ENCODE measurements at regions not wholly inside any gene's neighbourhood (a gene's known extent, or its start where the extent isn't known, plus 50 kb on each side); places are given as distances from the start of the nearest gene placed in this dataset.

DNA sequence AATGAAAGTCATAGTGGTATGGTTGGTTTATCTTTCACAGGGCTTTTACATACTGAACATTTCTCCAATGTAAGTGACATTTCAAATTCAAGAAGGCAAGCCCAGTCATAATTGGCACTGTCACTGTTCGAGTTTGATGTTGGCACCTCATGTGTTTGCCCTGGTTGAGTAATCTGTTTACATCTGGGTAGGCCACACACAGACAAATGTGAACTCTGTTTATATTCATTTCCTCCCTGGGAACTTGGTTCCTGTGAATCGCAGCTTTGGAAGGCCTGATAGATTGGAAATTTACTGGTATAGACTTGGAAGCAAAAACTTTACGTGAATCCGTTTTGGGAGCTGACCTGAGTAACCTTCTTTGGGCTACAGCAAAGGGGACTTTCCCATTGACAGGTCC, 395.2 kb upstream of the AZI2 start (continued):
- TF ChIP-seq, protein P1, sequence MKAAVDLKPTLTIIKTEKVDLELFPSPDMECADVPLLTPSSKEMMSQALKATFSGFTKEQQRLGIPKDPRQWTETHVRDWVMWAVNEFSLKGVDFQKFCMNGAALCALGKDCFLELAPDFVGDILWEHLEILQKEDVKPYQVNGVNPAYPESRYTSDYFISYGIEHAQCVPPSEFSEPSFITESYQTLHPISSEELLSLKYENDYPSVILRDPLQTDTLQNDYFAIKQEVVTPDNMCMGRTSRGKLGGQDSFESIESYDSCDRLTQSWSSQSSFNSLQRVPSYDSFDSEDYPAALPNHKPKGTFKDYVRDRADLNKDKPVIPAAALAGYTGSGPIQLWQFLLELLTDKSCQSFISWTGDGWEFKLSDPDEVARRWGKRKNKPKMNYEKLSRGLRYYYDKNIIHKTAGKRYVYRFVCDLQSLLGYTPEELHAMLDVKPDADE (IDR thresholded peaks at IDR 0.05): no peak
- TF ChIP-seq EZH2phosphoT487 (IDR thresholded peaks at IDR 0.05; ENCODE audit: unreplicated experiment): no peak
- TF ChIP-seq NANOG (IDR thresholded peaks at IDR 0.05; ENCODE audit: borderline replicate concordance): no peak
- no peak for TF ChIP-seq EZH2 (IDR thresholded peaks at IDR 0.05; ENCODE audit: low read depth, unreplicated experiment)
- TF ChIP-seq STAT1 (IDR thresholded peaks at IDR 0.05; ENCODE audit: unreplicated experiment): no peak
- no peak for TF ChIP-seq ZNF331 (CRISPR knock-in tag; IDR thresholded peaks at IDR 0.05; ENCODE audit: low read depth)

DNA sequence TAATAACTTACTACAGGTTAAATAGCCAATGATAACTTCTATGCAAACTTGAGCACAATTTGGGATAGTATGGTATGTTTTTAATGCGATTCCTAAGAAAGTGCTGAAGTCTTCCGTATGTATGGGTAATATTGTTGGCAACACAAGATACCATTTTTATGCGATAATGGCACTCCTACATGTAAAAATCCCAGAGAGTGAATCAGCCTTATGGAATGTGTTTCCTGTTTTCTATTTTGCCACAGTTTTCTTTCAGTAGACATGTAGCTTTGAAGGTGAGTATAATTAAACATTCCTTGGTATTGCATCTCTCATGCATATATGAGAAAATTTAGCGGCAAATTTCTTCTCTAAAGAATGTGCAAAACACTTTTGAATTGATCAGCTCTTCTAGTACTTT, 396.8 kb upstream of the AZI2 start:
- 0 out of 2 replicates have a peak, but pooled peaks cover 6% of the 10 kb centered on the region for H3K4me1 ChIP-seq (ENCODE audit: insufficient read depth)
- H3K27ac ChIP-seq (ENCODE audit: low read depth): no peak overlapping the region
- TF ChIP-seq EZH2phosphoT487 (IDR thresholded peaks at IDR 0.05; ENCODE audit: unreplicated experiment): no peak
- TF ChIP-seq, protein P1 (IDR thresholded peaks at IDR 0.05): no peak
- TF ChIP-seq, protein P2, sequence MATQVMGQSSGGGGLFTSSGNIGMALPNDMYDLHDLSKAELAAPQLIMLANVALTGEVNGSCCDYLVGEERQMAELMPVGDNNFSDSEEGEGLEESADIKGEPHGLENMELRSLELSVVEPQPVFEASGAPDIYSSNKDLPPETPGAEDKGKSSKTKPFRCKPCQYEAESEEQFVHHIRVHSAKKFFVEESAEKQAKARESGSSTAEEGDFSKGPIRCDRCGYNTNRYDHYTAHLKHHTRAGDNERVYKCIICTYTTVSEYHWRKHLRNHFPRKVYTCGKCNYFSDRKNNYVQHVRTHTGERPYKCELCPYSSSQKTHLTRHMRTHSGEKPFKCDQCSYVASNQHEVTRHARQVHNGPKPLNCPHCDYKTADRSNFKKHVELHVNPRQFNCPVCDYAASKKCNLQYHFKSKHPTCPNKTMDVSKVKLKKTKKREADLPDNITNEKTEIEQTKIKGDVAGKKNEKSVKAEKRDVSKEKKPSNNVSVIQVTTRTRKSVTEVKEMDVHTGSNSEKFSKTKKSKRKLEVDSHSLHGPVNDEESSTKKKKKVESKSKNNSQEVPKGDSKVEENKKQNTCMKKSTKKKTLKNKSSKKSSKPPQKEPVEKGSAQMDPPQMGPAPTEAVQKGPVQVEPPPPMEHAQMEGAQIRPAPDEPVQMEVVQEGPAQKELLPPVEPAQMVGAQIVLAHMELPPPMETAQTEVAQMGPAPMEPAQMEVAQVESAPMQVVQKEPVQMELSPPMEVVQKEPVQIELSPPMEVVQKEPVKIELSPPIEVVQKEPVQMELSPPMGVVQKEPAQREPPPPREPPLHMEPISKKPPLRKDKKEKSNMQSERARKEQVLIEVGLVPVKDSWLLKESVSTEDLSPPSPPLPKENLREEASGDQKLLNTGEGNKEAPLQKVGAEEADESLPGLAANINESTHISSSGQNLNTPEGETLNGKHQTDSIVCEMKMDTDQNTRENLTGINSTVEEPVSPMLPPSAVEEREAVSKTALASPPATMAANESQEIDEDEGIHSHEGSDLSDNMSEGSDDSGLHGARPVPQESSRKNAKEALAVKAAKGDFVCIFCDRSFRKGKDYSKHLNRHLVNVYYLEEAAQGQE (IDR thresholded peaks at IDR 0.05; ENCODE audit: unreplicated experiment): no peak
- no peak for TF ChIP-seq ZNF331 (CRISPR knock-in tag; IDR thresholded peaks at IDR 0.05; ENCODE audit: low read depth)
- no peak for TF ChIP-seq ZNF114 (CRISPR knock-in tag; IDR thresholded peaks at IDR 0.05)
- no peak for TF ChIP-seq STAT1 (IDR thresholded peaks at IDR 0.05; ENCODE audit: unreplicated experiment)
- TF ChIP-seq, protein P3, sequence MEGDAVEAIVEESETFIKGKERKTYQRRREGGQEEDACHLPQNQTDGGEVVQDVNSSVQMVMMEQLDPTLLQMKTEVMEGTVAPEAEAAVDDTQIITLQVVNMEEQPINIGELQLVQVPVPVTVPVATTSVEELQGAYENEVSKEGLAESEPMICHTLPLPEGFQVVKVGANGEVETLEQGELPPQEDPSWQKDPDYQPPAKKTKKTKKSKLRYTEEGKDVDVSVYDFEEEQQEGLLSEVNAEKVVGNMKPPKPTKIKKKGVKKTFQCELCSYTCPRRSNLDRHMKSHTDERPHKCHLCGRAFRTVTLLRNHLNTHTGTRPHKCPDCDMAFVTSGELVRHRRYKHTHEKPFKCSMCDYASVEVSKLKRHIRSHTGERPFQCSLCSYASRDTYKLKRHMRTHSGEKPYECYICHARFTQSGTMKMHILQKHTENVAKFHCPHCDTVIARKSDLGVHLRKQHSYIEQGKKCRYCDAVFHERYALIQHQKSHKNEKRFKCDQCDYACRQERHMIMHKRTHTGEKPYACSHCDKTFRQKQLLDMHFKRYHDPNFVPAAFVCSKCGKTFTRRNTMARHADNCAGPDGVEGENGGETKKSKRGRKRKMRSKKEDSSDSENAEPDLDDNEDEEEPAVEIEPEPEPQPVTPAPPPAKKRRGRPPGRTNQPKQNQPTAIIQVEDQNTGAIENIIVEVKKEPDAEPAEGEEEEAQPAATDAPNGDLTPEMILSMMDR (conservative IDR thresholded peaks at IDR 0.05; ENCODE audit: low read depth in 2 of 2): no peak
- TF ChIP-seq JUNB (IDR thresholded peaks at IDR 0.05; ENCODE audit: unreplicated experiment): no peak
- ATAC-seq: no peak
- Mint-ChIP-seq H3K27ac (no peak overlapping the region), H3K4me1 (0 out of 3 replicates have a peak, but pooled peaks cover 2% of the 10 kb centered on the region), H3K27me3 (ENCODE audit: insufficient read depth, low read depth, poor library complexity) (no peaks in the 10 kb centered on the region), H3K9me3 (peaks cover 4% of the 10 kb centered on the region; the same call in 2 of the 3 replicates), H3K36me3 (ENCODE audit: low read depth) (peaks cover 3% of the 10 kb centered on the region; the same call in 2 of the 3 replicates), H3K4me3 (no peak overlapping the region)
- no peaks in the 10 kb centered on the region for H3K27me3 ChIP-seq (ENCODE audit: insufficient read depth)
- H3K79me2 ChIP-seq (replicated peaks; ENCODE audit: insufficient read depth): no peaks in the 10 kb centered on the region
- 0 out of 2 replicates have a peak, but pooled peaks cover 3% of the 10 kb centered on the region for H3K9me2 ChIP-seq (ENCODE audit: insufficient read depth)
- no peak for DNase-seq (ENCODE audit: low spot score)
- H3K36me3 ChIP-seq (ENCODE audit: insufficient read depth): no peaks in the 10 kb centered on the region
- H3K4me3 ChIP-seq: no peak overlapping the region
- no peak overlapping the region for H3K4me2 ChIP-seq
- H2AFZ ChIP-seq: no peak overlapping the region
- no peaks in the 10 kb centered on the region for H3F3A ChIP-seq (replicated peaks; ENCODE audit: low read depth)
- no peaks in the 10 kb centered on the region for H4K20me1 ChIP-seq (replicated peaks; ENCODE audit: insufficient read depth)
